Left kidney (tissue), 1 donor: ENCODE measurements at regions not wholly inside any gene's neighbourhood (a gene's known extent, or its start where the extent isn't known, plus 50 kb on each side); places are given as distances from the start of the nearest gene placed in this dataset.
"Not testable (repeated sequence)": the region's sequence is repeated elsewhere in the genome, so short reads cannot be mapped to it uniquely, and the experiment has no call there.

ENCODE experiments used
- DNase-seq: peaks from one replicate; pipeline ENCODE4 v3.0.0-alpha.2; 2013

GRCh38 chr6:28623242-28623641 is 97.6 kb downstream of the GPX5 start:
- DNase-seq, result not testable (repeated sequence)

DNA sequence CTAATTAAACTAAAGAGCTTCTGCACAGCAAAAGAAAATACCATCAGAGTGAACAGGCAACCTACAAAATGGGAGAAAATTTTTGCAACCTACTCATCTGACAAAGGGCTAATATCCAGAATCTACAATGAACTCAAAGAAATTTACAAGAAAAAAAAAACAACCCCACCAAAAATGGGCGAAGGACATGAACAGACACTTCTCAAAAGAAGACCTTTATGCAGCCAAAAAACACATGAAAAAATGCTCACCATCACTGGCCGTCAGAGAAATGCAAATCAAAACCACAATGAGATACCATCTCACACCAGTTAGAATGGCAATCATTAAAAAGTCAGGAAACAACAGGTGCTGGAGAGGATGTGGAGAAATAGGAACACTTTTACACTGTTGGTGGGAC is 100.7 kb downstream of the GPX5 start:
- not testable (repeated sequence) for DNase-seq

DNA sequence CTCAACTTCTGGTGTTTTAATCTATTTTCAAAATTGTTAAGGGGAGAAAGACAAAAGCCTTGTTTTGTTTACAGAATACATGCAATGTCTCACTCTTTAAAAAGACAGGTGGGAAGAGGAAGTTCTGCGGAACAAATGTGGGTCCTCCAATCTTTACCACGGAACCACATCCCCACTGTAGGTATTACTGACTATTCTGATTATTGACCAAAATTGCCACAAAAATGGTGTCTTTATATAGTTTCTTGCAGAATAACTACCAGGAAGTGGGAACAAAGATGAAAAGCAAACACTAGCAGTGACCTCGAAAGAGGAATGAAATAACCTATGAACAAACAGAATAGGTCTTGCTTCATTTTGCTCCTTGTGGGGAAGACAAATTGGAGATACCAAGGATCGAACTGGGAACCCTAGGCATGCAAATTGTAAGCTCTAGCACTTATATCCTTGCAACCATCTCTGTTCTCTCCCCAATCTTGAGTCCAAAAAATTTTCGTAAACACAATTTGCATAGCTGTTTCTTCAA is 106.7 kb downstream of the GPX5 start:
- DNase-seq, result no peak

- no peak for DNase-seq
These were observed 107.9 kb downstream of the GPX5 start for GRCh38 chr6:28633445-28634215.

GRCh38 chr6:28634411-28634760 is 108.7 kb downstream of the GPX5 start:
- DNase-seq, result no peak

DNA sequence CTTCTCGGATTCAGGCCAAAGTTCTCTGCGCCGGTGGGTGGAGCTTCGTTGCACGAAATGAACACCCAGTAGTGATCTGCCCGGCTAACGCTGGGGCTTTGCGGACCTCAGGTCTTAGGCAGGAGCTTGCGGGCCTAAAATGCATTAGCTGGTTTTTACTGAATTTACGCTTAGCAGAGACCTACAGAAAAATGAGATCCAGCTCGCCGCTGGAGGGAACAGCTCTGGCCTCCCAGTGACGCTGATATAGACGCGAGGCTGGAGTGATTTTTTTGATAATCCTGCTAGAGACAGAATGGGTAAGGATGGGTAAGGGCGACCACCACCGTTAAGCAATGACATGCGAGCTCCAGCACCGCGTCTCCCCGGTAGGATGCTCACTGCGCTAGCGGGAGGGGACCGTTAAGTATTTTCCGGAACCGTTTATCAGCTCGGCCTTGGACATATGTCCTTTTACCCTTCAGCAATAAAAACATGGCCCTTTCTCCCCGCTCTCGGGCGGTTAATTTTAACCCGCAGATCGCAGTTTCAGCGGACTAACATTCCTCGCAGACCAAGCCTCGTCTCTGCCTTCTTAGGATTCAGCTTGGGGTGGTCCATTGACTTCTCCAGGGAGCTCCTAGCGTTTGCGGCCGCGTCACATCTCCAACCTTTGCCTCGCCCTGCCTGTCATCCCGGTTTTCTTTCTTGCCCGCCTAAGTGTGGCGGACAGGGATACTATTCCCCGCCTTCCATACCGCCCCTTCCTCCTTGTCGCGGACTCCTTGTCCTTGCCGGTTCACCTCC is 109.3 kb downstream of the GPX5 start:
- peak; percentile 69 for DNase-seq

GRCh38 chr6:28635547-28636158 is 110.0 kb downstream of the GPX5 start:
- no peak for DNase-seq

- no peak for DNase-seq
These were observed 113.2 kb downstream of the GPX5 start for GRCh38 chr6:28638787-28639430.

- DNase-seq, result not testable (repeated sequence)
These were observed 114.0 kb downstream of the GPX5 start for GRCh38 chr6:28639445-28640290.

DNA sequence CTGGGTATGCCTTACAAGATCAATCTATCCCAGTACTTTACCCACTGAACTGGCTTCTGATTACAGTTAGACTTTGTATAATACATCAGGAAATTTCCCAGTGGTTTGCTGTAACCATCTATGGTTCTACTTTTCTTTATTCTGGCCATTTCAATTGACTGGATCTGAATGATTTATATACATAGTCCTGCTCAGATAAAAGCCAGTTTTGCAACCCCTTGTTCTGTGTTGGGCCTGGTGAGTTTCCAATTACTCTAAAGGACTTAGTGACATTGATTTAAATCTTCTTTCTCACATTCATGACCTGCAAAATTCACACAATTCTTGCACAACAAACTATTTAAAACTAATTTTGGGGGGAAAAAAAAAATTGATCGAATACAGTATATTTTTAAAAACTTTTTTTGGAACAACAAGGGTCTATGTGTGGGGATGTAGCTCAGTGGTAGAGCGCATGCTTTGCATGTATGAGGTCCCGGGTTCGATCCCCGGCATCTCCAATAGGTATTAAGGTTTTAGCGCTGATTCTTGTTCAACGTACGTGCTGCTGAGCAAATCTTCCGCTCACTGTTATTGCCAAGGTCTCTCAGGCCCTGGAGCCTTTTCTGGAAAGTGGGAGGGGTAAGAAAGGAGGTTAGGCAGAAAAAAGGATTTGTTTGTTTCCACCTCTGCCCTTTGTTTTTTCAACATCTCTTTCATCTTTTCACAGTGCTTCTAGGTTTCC is 117.5 kb downstream of the GPX5 start:
- no peak for DNase-seq

- no peak for DNase-seq
These were observed 121.0 kb downstream of the GPX5 start for GRCh38 chr6:28646650-28647049.

DNA sequence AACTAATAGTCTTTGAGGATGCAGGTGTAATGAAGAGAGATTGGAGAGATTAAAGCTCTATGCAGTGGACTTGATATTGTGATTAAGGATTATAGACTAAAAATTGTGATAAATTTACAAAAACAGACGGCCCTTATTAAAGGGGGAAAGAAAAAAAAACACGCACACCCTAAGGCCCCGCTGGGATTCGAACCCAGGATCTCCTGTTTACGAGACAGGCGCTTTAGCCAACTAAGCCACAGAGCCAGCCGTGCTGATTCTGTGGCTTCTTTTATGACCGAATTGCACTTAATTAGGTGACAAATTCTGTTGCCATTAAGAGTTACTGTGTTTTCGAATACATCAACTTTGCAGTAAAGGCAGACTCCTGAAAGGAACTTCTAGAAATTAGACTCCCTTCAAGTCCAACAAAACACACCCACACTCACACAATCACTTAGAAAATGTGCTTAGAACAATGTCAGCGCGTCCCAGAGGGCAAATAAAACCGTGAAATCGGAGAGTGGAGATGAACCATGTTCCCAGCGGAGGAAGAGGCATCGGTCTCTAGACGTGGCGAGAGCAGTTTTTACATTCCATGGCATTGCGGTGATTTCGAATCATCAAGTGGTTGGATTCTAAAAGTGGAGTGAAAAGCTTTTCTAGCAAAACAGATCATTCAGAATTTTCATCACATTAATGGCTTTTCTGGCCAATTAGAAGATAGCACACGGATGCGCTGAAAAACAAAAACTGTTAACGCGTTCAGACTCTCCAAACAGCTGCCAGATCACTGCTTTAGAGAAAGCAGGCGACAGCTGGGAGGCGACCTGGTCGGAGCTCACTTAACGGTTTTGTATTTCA is 122.6 kb downstream of the GPX5 start:
- peak; percentile 91 for DNase-seq

GRCh38 chr6:28648878-28649375 is 123.2 kb downstream of the GPX5 start:
- no peak for DNase-seq

DNA sequence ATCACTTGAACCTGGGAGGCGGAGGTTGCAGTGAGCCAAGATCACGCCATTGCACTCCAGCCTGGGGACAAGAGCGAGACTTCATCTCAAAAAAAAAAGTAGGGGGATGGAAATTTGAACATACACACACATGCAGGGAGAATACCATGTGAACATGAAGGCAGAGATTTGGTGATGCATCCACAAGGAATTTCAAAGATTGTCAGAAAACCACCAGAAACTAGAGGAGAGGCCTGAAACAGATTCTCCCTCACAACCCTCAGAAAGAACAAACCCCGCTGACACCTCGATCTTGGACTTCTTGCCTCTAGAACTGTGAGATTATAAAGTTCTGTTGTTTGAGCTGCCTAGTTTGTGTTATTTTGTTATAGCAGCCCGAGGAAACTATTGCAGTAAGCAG is 125.5 kb downstream of the GPX5 start:
- DNase-seq, result no peak

GRCh38 chr6:28653876-28654275 is 128.2 kb downstream of the GPX5 start:
- DNase-seq, result no peak

GRCh38 chr6:28655164-28655563 is 129.5 kb downstream of the GPX5 start:
- DNase-seq, result no peak

DNA sequence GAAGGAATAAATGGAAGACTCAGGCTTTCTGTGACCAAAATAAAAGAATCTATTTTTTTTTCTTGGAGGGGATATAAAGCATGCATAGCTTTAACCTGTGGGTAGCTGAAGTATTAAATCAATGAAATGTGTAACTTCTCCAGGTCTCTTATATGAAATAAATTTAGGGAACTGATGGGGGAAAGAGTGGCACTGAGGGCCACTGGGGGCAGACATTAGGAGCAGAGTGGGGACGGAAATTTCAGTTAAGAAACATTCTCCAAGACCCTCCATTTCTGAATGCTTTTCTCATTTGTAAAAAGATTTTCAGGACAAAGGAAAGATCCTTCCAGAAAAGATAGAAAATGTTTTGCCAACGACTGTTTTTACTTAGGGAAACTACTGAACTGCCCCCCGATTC is 131.0 kb downstream of the GPX5 start:
- no peak for DNase-seq

- DNase-seq, result no peak
These were observed 131.7 kb downstream of the GPX5 start for GRCh38 chr6:28657381-28657768.

DNA sequence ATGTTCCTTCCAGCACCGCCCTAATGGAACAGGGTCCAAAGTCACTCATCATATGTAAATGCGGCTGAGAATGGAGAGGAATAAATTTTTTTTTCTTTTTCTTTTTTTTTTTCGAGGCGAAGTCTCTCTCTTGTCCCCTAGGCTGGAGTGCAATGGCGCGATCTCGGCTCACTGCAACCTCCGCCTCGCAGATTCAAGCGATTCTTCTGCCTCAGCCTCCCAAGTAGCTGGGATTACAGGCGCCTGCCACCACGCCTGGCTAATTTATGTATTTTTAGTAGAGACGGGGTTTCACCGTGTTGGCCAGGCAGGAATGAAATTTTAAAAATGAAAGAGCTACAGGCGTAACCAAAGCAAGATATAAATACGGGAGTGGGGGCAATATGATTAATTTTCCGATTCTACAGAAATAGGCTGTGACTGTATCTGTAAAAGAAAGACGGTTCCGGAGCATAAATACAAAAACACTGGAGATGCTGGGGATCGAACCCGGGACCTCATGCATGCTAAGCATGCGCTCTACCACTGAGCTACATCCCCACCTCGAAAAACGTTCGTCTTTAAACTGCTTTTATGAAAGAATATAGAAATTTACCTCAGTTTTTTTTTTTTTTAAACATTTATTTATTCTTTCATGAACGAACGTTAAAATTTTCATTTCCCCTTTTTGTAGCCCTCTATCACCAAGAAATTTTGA is 132.2 kb downstream of the GPX5 start:
- DNase-seq, result peak; percentile 71
